Activated CD8-positive, alpha-beta memory T cell treated with anti-CD3 and anti-CD28 coated beads, Interleukin-2, amount 10 ng/mL, durations not matched to agents 7 days and 5 days (primary cell): ENCODE measurements at regions not wholly inside any gene's neighbourhood (a gene's known extent, or its start where the extent isn't known, plus 50 kb on each side); places are given as distances from the start of the nearest gene placed in this dataset.

Experiments used
- ATAC-seq: fragments of 150-1000 bp; cut with Tn5 transposase; one replicate; pipeline ENCODE4 v1.10.0; 2021; ENCODE audit warnings: moderate library complexity
- CTCF ChIA-PET: fragments of 350-600 bp; sonication (Branson Sonifier 250); formaldehyde crosslinking; loops from one replicate; lab custom pipeline; 2021; ENCODE audit warnings: antibody characterized with exemption; lab: Charles Lee
- DNase-seq: peaks from one replicate; pipeline ENCODE4 v3.0.0-alpha.2; 2020
- H3K27ac Mint-ChIP-seq: one replicate; pipeline ENCODE4 v1.8.0; 2021; ENCODE audit warnings: mild to moderate bottlenecking, mixed read lengths
- H3K27me3 Mint-ChIP-seq: one replicate; pipeline ENCODE4 v1.8.0; 2021; ENCODE audit warnings: mixed read lengths
- H3K36me3 Mint-ChIP-seq: one replicate; pipeline ENCODE4 v1.8.0; 2021; ENCODE audit warnings: mild to moderate bottlenecking, mixed read lengths
- H3K4me1 Mint-ChIP-seq: one replicate; pipeline ENCODE4 v1.8.0; 2021; ENCODE audit warnings: mixed read lengths
- H3K4me3 Mint-ChIP-seq: one replicate; pipeline ENCODE4 v1.8.0; 2021; ENCODE audit warnings: mild to moderate bottlenecking, moderate library complexity, mixed read lengths
- H3K9me3 Mint-ChIP-seq: one replicate; pipeline ENCODE4 v1.8.0; 2022; ENCODE audit warnings: low read depth, mixed read lengths

GRCh38 chr13:107271227-107271626 lies 703.3 kb upstream of the ARGLU1 start:
- Mint-ChIP-seq H3K4me3 (no peak overlapping the region), H3K4me1 (no peaks in the 10 kb centered on the region), H3K27me3 (no peaks in the 10 kb centered on the region), H3K9me3 (peaks cover 2% of the 10 kb centered on the region), H3K27ac (no peak overlapping the region), H3K36me3 (no peaks in the 10 kb centered on the region)
- DNase-seq (no peak), ATAC-seq (no peak)
- CTCF ChIA-PET: no interaction called here

DNA sequence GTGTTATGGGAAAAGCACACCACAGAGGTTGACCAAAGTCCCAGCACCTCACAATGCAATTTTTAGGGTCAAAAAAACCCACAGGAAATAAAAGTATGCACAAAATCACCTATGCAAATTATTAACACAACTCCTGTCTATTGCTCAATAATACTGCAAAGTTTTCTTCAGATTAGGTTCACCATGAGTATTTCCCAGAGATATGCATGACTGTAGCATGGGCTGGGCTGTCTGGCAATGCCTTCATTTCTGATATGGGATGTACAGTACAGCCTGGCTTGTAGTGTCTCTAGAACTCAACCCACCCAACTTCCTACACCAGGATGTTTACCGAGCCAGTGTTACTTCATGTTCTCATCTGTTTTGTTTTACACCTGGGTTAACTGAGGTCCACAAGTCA lies 698.7 kb upstream of the ARGLU1 start:
- Mint-ChIP-seq H3K36me3 (no peaks in the 10 kb centered on the region), H3K9me3 (peaks cover 4% of the 10 kb centered on the region), H3K27me3 (no peaks in the 10 kb centered on the region), H3K27ac (no peak overlapping the region), H3K4me3 (no peak overlapping the region), H3K4me1 (no peaks in the 10 kb centered on the region)
- CTCF ChIA-PET: no interaction called here
- DNase-seq (no peak), ATAC-seq (no peak)

- H3K4me1 Mint-ChIP-seq: no peaks in the 10 kb centered on the region
- CTCF ChIA-PET: no interaction called here
- no peaks in the 10 kb centered on the region for H3K36me3 Mint-ChIP-seq
- H3K4me3 Mint-ChIP-seq: no peak overlapping the region
- H3K27me3 Mint-ChIP-seq: no peaks in the 10 kb centered on the region
- no peak overlapping the region for H3K27ac Mint-ChIP-seq
- peaks cover 4% of the 10 kb centered on the region for H3K9me3 Mint-ChIP-seq
- DNase-seq (no peak), ATAC-seq (no peak)
Observed at GRCh38 chr13:107258599-107259187, 690.8 kb upstream of the ARGLU1 start.

DNA sequence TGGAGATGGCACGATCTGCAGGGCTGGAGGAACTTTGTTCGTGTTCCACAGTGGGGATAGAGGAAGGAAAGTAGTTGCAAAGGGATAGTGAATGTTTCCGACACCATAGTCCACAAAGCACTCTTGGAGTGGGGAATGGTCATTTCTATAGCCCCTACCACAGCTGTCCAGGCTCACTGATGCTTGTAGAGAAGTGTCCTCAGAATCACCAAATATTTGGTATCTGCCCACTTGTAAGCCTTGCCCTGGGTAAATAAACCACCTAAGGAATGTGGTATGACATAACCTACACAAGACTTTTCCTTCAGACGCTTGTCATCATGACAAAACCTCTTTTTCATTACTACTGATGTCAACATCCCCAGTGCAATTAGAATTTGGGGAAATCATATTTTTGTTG lies 686.5 kb upstream of the ARGLU1 start:
- DNase-seq (no peak), ATAC-seq (no peak)
- CTCF ChIA-PET: no interaction called here
- Mint-ChIP-seq H3K9me3 (peaks cover 3% of the 10 kb centered on the region), H3K27me3 (no peaks in the 10 kb centered on the region), H3K4me3 (no peak overlapping the region), H3K4me1 (no peaks in the 10 kb centered on the region), H3K27ac (no peak overlapping the region), H3K36me3 (no peaks in the 10 kb centered on the region)

- no peak for ATAC-seq
- no peak for DNase-seq
- Mint-ChIP-seq H3K27me3 (no peaks in the 10 kb centered on the region), H3K27ac (no peak overlapping the region), H3K4me1 (no peaks in the 10 kb centered on the region), H3K4me3 (no peak overlapping the region), H3K36me3 (no peaks in the 10 kb centered on the region), H3K9me3 (peaks cover 3% of the 10 kb centered on the region)
- CTCF ChIA-PET: no interaction called here
Observed at GRCh38 chr13:107252428-107252827, 684.5 kb upstream of the ARGLU1 start.

DNA sequence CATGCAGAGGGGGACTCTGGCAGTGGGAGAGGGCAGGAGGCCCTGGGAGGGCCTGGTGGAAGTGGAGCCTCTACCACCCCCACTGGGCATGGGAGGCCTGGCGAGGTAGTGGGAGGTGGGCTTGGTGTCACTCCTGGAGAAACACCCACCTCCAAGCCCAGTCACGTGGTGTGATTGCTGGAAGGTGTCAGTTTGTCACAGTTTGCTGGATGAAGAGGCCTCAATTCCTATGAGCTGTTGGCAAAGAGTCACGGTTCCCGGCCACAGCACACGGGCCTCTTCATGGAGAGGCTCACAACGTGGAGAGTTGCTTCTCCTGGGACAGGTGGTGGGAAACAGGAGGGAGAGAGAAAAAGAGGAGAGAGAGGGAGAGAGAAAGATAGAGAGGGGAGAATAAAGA lies 684.1 kb upstream of the ARGLU1 start:
- ATAC-seq: no peak
- Mint-ChIP-seq H3K36me3 (no peaks in the 10 kb centered on the region), H3K27ac (no peak overlapping the region), H3K27me3 (no peaks in the 10 kb centered on the region), H3K4me3 (no peak overlapping the region), H3K9me3 (peaks cover 3% of the 10 kb centered on the region), H3K4me1 (no peaks in the 10 kb centered on the region)
- DNase-seq: no peak
- CTCF ChIA-PET: no interaction called here

DNA sequence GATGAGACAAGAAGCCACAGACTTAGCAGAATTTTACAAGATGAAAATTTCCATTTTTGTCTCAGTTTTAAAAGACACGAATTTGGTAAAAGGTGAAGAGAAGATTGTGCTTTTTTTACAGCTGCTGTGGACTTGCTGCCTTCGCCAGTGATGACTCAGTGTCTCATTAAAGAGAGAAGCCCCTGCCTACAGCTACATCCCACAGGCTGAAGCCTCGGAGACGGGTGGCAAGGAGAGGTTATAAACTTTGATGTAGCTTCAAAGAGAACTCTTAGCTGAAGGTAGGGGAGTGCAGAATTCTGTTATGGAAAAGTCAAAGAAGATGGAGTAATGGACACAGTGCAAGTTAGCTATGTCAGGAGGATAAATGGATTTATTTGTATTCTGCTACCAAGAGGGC lies 683.4 kb upstream of the ARGLU1 start:
- Mint-ChIP-seq H3K27ac (no peak overlapping the region), H3K27me3 (no peaks in the 10 kb centered on the region), H3K4me1 (no peaks in the 10 kb centered on the region), H3K9me3 (peaks cover 3% of the 10 kb centered on the region), H3K36me3 (no peaks in the 10 kb centered on the region), H3K4me3 (no peak overlapping the region)
- DNase-seq (no peak), ATAC-seq (no peak)
- CTCF ChIA-PET: no interaction called here

DNA sequence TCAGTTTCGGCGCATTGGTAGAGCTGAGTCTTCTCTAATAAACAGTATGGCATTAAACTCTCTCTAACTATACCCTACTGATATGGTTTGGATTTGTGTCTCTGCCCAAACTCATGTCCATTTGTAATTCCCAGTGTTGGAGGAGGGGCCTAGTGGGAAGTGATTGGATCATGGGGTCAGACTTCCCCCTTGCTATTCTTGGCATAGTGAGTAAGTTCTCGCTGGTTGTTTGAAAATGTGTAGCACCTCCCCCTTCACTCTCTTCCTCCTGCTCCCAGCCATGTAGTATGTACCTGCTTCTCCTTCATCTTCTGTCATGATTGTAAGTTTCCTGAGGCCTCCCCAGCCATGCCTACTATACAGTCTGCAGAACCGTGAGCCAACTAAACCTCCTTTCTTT lies 682.7 kb upstream of the ARGLU1 start:
- Mint-ChIP-seq H3K27ac (no peak overlapping the region), H3K4me1 (no peaks in the 10 kb centered on the region), H3K4me3 (no peak overlapping the region), H3K36me3 (no peaks in the 10 kb centered on the region), H3K9me3 (peaks cover 3% of the 10 kb centered on the region), H3K27me3 (no peaks in the 10 kb centered on the region)
- ATAC-seq (no peak), DNase-seq (no peak)
- CTCF ChIA-PET: no interaction called here

- H3K4me1 Mint-ChIP-seq: no peaks in the 10 kb centered on the region
- no peaks in the 10 kb centered on the region for H3K9me3 Mint-ChIP-seq
- CTCF ChIA-PET: no interaction called here
- DNase-seq (no peak), ATAC-seq (no peak)
- no peak overlapping the region for H3K27ac Mint-ChIP-seq
- no peaks in the 10 kb centered on the region for H3K36me3 Mint-ChIP-seq
- H3K4me3 Mint-ChIP-seq: no peak overlapping the region
- H3K27me3 Mint-ChIP-seq: no peaks in the 10 kb centered on the region
Observed at GRCh38 chr13:107244241-107244640, 676.3 kb upstream of the ARGLU1 start.

GRCh38 chr13:107242138-107242537 lies 674.2 kb upstream of the ARGLU1 start:
- H3K4me3 Mint-ChIP-seq: no peak overlapping the region
- H3K27ac Mint-ChIP-seq: no peak overlapping the region
- DNase-seq: no peak
- ATAC-seq: no peak
- H3K36me3 Mint-ChIP-seq: no peaks in the 10 kb centered on the region
- H3K9me3 Mint-ChIP-seq: no peaks in the 10 kb centered on the region
- CTCF ChIA-PET: no interaction called here
- H3K4me1 Mint-ChIP-seq: no peaks in the 10 kb centered on the region
- H3K27me3 Mint-ChIP-seq: no peaks in the 10 kb centered on the region

- no peaks in the 10 kb centered on the region for H3K36me3 Mint-ChIP-seq
- H3K4me3 Mint-ChIP-seq: no peak overlapping the region
- H3K9me3 Mint-ChIP-seq: no peaks in the 10 kb centered on the region
- no peak for ATAC-seq
- no peaks in the 10 kb centered on the region for H3K4me1 Mint-ChIP-seq
- H3K27me3 Mint-ChIP-seq: no peaks in the 10 kb centered on the region
- no peak overlapping the region for H3K27ac Mint-ChIP-seq
- DNase-seq: no peak
- CTCF ChIA-PET: no interaction called here
Observed at GRCh38 chr13:107241381-107241780, 673.4 kb upstream of the ARGLU1 start.

DNA sequence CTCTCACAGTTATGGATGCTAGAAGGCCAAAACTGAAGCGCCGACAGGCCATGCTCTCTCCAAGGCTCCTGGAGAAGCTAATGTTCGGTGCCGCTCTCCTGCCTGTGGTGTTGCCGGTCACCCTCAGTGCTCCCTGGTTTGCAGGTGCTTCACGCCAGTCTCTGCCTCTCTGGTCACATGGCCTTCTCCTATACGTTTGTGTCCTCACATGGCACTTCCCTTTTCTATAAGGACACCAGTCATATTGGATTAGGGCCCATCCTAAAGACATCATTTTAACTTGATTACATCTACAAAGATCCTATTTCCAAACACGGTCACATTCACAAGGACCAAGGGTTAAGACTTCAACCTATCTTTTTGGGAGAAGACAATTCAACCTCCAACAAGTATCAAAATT lies 671.3 kb upstream of the ARGLU1 start:
- DNase-seq: no peak
- Mint-ChIP-seq H3K4me3 (no peak overlapping the region), H3K9me3 (no peaks in the 10 kb centered on the region), H3K4me1 (no peaks in the 10 kb centered on the region), H3K27ac (no peak overlapping the region), H3K27me3 (no peaks in the 10 kb centered on the region), H3K36me3 (no peaks in the 10 kb centered on the region)
- CTCF ChIA-PET: no interaction called here
- no peak for ATAC-seq

DNA sequence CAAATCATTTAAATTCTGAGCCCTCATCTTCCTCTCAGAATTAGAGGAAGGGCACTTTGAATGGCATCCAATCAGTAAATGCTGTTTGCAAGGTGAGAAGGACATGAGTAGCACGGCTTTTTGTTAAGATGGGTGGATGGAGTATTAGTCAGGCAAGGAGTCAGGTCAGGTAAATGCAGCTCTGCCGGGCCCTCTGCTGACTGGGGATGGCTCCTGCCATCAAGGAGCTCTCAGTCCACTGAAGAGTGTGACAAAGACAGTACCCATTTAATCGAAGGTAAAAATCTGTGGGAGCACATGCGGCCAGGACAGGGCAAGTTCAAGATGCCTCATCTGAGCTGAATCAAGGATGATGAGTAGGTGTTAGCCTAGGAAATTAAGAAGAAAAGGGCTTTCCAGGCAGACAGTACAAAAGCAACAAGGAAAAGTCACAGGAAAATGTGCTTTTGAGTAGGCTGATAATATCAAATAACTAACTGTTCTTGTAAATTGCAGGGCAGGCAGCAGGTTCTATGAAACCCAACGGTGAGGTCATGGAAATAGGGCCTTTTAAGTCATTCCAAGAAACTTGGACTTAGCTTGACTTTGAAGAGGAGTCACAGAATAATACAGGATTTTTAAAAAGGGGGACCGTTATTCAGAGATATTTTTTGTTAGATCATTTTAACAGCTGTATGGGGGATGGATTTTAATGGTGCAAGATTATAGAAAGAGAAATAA lies 670.5 kb upstream of the ARGLU1 start:
- no peak overlapping the region for H3K27ac Mint-ChIP-seq

DNA sequence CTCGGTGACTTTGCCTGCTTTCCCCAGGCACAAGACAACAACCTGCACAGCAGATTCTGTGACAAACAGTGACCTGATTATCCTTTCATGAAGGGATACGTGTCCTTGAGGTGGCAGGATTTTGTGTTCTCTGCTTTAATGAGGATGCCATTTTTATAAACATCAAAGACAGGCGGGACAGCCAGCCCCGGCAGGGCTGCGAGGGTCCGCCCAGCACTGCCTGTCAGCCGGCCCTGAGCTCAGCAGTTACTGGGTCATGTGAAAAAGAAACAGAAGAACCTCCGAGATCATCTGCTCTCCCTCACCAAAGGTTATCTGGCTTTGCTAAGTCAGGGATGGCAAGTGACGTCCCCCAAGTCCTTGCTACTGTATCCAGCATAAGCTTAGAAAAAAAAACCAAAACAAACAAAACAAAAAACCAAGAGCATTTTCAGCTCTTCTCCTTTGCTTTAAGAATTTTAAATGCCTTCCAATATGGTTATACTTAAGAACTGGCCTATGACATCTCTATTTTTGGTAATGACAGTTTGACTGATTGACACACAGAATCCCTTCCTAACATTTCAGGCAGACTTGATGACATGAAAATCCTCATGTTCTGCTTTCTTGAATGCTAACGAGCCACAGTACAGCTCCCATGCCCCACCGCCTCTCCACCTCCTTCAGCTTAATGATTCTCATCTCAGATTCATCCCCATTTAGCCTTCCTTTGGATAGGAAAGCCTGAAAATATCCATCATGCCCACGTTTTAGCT lies 666.6 kb upstream of the ARGLU1 start:
- Mint-ChIP-seq H3K36me3 (no peaks in the 10 kb centered on the region), H3K27me3 (no peaks in the 10 kb centered on the region)

More for the DNA sequence above, 670.5 kb upstream of the ARGLU1 start:
- H3K27me3 Mint-ChIP-seq: no peaks in the 10 kb centered on the region
- no peaks in the 10 kb centered on the region for H3K9me3 Mint-ChIP-seq
- ATAC-seq: no peak
- CTCF ChIA-PET: no interaction called here
- no peaks in the 10 kb centered on the region for H3K4me1 Mint-ChIP-seq
- H3K36me3 Mint-ChIP-seq: no peaks in the 10 kb centered on the region
- no peak for DNase-seq
- H3K4me3 Mint-ChIP-seq: no peak overlapping the region

More for the DNA sequence above, 666.6 kb upstream of the ARGLU1 start:
- Mint-ChIP-seq H3K4me3 (no peak overlapping the region), H3K4me1 (no peaks in the 10 kb centered on the region), H3K27ac (no peak overlapping the region), H3K9me3 (no peaks in the 10 kb centered on the region)
- no peak for DNase-seq
- CTCF ChIA-PET: no interaction called here
- no peak for ATAC-seq
